Vagina (tissue), 2 donors: ENCODE measurements at regions not wholly inside any gene's neighbourhood (a gene's known extent, or its start where the extent isn't known, plus 50 kb on each side); places are given as distances from the start of the nearest gene placed in this dataset.

Experiments used
- CTCF ChIP-seq, 3 experiments: fragments of 450-650 bp in 2 of 3; fragments of 200-600 bp in 1 of 3; sonication (generic) in 1 of 3; IDR thresholded peaks; one replicate each; pipeline ENCODE4 v1.5.1; 2017 to 2019; ENCODE audit warnings: antibody characterized with exemption in 3 of 3, mild to moderate bottlenecking in 2 of 3, moderate library complexity in 2 of 3
- POLR2A ChIP-seq, 2 donors: fragments of 450-650 bp; IDR thresholded peaks; one replicate each; pipeline ENCODE4 v1.6.1; 2017; ENCODE audit warnings: antibody characterized with exemption in 2 of 2, mild to moderate bottlenecking in 2 of 2, moderate library complexity in 2 of 2

GRCh38 chr14:71621276-71621675 lies 311.0 kb upstream of the RGS6 start:
- TF ChIP-seq CTCF (IDR thresholded peaks at IDR 0.05) (no peak), POLR2A (IDR thresholded peaks at IDR 0.05) (no peak)
